WTC11 (cell line): ENCODE measurements at regions not wholly inside any gene's neighbourhood (a gene's known extent, or its start where the extent isn't known, plus 50 kb on each side); places are given as distances from the start of the nearest gene placed in this dataset.

Experiments
- ATAC-seq: fragments of 200-7000 bp; cut with Tn5 transposase; 2 replicates; pipeline ENCODE4 v1.10.0; 2021; ENCODE audit warnings: mild to moderate bottlenecking, moderate library complexity
- CTCF ChIA-PET: fragments of 300-600 bp; sonication (Branson Sonifier 250); formaldehyde crosslinking; loops from one replicate; lab custom pipeline; 2021; ENCODE audit warnings: antibody characterized with exemption; lab: Charles Lee
- POLR2A ChIA-PET: fragments of 350-600 bp; sonication (Branson Sonifier 250); formaldehyde crosslinking; loops from one replicate; lab custom pipeline; 2021; ENCODE audit warnings: antibody characterized with exemption; lab: Charles Lee
- DNase-seq: peaks from one replicate; pipeline ENCODE4 v3.0.0; 2021; ENCODE audit warnings: low spot score
- H3K27ac Mint-ChIP-seq: 2 replicates; pipeline ENCODE4 v1.8.0; 2021; ENCODE audit warnings: mixed read lengths
- H3K27me3 Mint-ChIP-seq: 2 replicates; pipeline ENCODE4 v1.8.0; 2021; ENCODE audit warnings: low read depth, mild to moderate bottlenecking, moderate library complexity, mixed read lengths
- H3K36me3 Mint-ChIP-seq: 2 replicates; pipeline ENCODE4 v1.8.0; 2021; ENCODE audit warnings: mixed read lengths
- H3K4me1 Mint-ChIP-seq: 2 replicates; pipeline ENCODE4 v1.8.0; 2022; ENCODE audit warnings: mixed read lengths
- H3K4me3 Mint-ChIP-seq: 2 replicates; pipeline ENCODE4 v1.8.0; 2021; ENCODE audit warnings: mild to moderate bottlenecking, moderate library complexity, mixed read lengths
- H3K9me3 Mint-ChIP-seq: 2 replicates; pipeline ENCODE4 v1.8.0; 2021; ENCODE audit warnings: mixed read lengths
- ARID4B ChIP-seq: sonication (generic); formaldehyde crosslinking; IDR thresholded peaks from 2 replicates; pipeline ENCODE4 v1.8.0; 2023; ENCODE audit warnings: missing genetic modification reagents, mild to moderate bottlenecking, borderline replicate concordance
- ATF1 ChIP-seq: sonication (generic); formaldehyde crosslinking; IDR thresholded peaks from 2 replicates; pipeline ENCODE4 v1.8.1; 2023; ENCODE audit warnings: mild to moderate bottlenecking, moderate library complexity, missing genetic modification reagents
- CREB1 ChIP-seq: sonication (generic); formaldehyde crosslinking; IDR thresholded peaks from 2 replicates; pipeline ENCODE4 v1.8.0; 2023; ENCODE audit warnings: mild to moderate bottlenecking, missing genetic modification reagents
- ELF4 ChIP-seq: sonication (generic); formaldehyde crosslinking; IDR thresholded peaks from 2 replicates; pipeline ENCODE4 v1.8.1; 2022; ENCODE audit warnings: low read depth, mild to moderate bottlenecking, moderate library complexity, missing genetic modification reagents
- FOXJ3 ChIP-seq: sonication (generic); formaldehyde crosslinking; IDR thresholded peaks from 2 replicates; pipeline ENCODE4 v1.9.0; 2021; ENCODE audit warnings: missing genetic modification reagents, mild to moderate bottlenecking, borderline replicate concordance
- GABPB1 ChIP-seq: sonication (generic); formaldehyde crosslinking; IDR thresholded peaks from 2 replicates; pipeline ENCODE4 v1.8.1; 2023; ENCODE audit warnings: mild to moderate bottlenecking, missing genetic modification reagents
- GTF2I ChIP-seq: fragments of 250-450 bp; sonication (Bioruptor Pico); conservative IDR thresholded peaks from 2 replicates; pipeline ENCODE4 v1.4.0; 2021; ENCODE audit warnings: mild to moderate bottlenecking
- HMGA2 ChIP-seq: fragments of 250-450 bp; sonication (Bioruptor Pico); IDR thresholded peaks from 2 replicates; pipeline ENCODE4 v1.4.0; 2021; ENCODE audit warnings: mild to moderate bottlenecking, moderate library complexity
- JAZF1 ChIP-seq: fragments of 250-450 bp; sonication (Bioruptor Pico); IDR thresholded peaks from 2 replicates; pipeline ENCODE4 v1.9.0; 2021; ENCODE audit warnings: moderate library complexity, mild to moderate bottlenecking, inconsistent platforms
- RELA ChIP-seq: sonication (generic); formaldehyde crosslinking; IDR thresholded peaks from 2 replicates; pipeline ENCODE4 v1.8.1; 2022; ENCODE audit warnings: missing genetic modification reagents, mild to moderate bottlenecking, borderline replicate concordance
- SMAD4 ChIP-seq: sonication (generic); formaldehyde crosslinking; IDR thresholded peaks from 2 replicates; pipeline ENCODE4 v1.8.0; 2022; ENCODE audit warnings: mild to moderate bottlenecking, missing genetic modification reagents
- ZBTB21 ChIP-seq: sonication (generic); formaldehyde crosslinking; IDR thresholded peaks from 2 replicates; pipeline ENCODE4 v1.8.1; 2023; ENCODE audit warnings: mild to moderate bottlenecking, missing genetic modification reagents, borderline replicate concordance
- ZNF263 ChIP-seq: sonication (generic); formaldehyde crosslinking; IDR thresholded peaks from 2 replicates; pipeline ENCODE4 v1.8.1; 2022; ENCODE audit warnings: low read depth, mild to moderate bottlenecking, moderate library complexity, missing genetic modification reagents
- ZNF512 ChIP-seq: sonication (generic); formaldehyde crosslinking; IDR thresholded peaks from 2 replicates; pipeline ENCODE4 v1.8.1; 2022; ENCODE audit warnings: missing genetic modification reagents, borderline replicate concordance
- ZNF671 ChIP-seq: fragments of 250-450 bp; sonication (Bioruptor Pico); IDR thresholded peaks from 2 replicates; pipeline ENCODE4 v1.8.0; 2021; ENCODE audit warnings: mild to moderate bottlenecking
- TF ChIP-seq, protein P1 (sequence below): fragments of 250-450 bp; sonication (Bioruptor Pico); conservative IDR thresholded peaks from 2 replicates; pipeline ENCODE4 v1.9.0; 2021; ENCODE audit warnings: mild to moderate bottlenecking
- TF ChIP-seq, protein P2 (sequence below): fragments of 250-450 bp; sonication (Bioruptor Pico); IDR thresholded peaks from 2 replicates; pipeline ENCODE4 v1.9.0; 2021; ENCODE audit warnings: mild to moderate bottlenecking
- TF ChIP-seq, protein P3 (sequence below): sonication (generic); formaldehyde crosslinking; IDR thresholded peaks from 2 replicates; pipeline ENCODE4 v1.8.0; 2022; ENCODE audit warnings: mild to moderate bottlenecking, missing genetic modification reagents
- TF ChIP-seq, protein P4 (sequence below): sonication (generic); formaldehyde crosslinking; IDR thresholded peaks from 2 replicates; pipeline ENCODE4 v1.8.1; 2023; ENCODE audit warnings: mild to moderate bottlenecking, missing genetic modification reagents

GRCh38 chr9:107577140-107577776, 87.7 kb upstream of the KLF4 start:
- H3K27ac Mint-ChIP-seq: no peak overlapping the region
- no peak overlapping the region for H3K4me3 Mint-ChIP-seq
- CTCF ChIA-PET: no interaction called here
- no peaks in the 10 kb centered on the region for H3K9me3 Mint-ChIP-seq
- no peak for ATAC-seq
- TF ChIP-seq, protein P1, sequence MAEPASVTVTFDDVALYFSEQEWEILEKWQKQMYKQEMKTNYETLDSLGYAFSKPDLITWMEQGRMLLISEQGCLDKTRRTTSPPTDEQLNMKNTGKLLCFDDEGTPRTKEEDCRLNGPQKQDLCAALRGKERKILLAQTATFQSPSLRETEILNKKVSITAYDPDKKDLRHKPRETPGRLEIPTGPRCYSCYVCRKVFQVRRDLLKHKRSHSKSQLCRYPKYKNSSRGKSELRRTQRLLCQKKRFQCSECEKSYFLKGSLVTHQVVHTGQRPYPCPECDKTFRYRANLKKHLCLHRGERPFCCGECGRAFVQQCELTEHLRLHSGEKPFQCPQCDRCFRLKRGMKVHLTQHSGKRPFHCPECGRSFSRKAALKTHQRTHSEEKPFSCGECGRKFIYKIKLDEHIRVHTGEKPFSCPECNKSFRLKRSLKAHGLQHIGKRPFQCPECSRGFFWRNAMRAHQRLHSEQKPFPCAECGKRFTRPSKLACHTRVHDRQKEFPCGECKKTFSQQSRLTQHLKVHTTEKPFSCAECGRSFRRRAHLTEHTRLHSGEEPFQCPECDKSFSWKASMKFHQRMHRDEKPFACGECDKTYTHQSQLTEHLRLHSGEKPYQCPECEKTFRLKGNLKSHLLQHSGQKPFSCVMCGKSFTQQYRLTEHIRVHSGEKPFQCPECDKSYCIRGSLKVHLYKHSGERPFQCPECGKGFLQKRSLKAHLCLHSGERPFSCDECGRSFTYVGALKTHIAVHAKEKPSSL (CRISPR knock-in tag): no peak
- TF ChIP-seq HMGA2 (CRISPR knock-in tag) (no peak), ELF4 (CRISPR knock-in tag) (no peak), ARID4B (CRISPR knock-in tag) (no peak), FOXJ3 (CRISPR knock-in tag) (no peak), ZNF512 (no peak), GTF2I (CRISPR knock-in tag) (no peak), ZNF671 (CRISPR knock-in tag) (no peak), ZBTB21 (no peak), CREB1 (CRISPR knock-in tag) (no peak), RELA (CRISPR knock-in tag) (no peak), ATF1 (CRISPR knock-in tag) (no peak), ZNF263 (CRISPR knock-in tag) (no peak), SMAD4 (no peak), GABPB1 (no peak), JAZF1 (CRISPR knock-in tag) (no peak)
- TF ChIP-seq, protein P2, sequence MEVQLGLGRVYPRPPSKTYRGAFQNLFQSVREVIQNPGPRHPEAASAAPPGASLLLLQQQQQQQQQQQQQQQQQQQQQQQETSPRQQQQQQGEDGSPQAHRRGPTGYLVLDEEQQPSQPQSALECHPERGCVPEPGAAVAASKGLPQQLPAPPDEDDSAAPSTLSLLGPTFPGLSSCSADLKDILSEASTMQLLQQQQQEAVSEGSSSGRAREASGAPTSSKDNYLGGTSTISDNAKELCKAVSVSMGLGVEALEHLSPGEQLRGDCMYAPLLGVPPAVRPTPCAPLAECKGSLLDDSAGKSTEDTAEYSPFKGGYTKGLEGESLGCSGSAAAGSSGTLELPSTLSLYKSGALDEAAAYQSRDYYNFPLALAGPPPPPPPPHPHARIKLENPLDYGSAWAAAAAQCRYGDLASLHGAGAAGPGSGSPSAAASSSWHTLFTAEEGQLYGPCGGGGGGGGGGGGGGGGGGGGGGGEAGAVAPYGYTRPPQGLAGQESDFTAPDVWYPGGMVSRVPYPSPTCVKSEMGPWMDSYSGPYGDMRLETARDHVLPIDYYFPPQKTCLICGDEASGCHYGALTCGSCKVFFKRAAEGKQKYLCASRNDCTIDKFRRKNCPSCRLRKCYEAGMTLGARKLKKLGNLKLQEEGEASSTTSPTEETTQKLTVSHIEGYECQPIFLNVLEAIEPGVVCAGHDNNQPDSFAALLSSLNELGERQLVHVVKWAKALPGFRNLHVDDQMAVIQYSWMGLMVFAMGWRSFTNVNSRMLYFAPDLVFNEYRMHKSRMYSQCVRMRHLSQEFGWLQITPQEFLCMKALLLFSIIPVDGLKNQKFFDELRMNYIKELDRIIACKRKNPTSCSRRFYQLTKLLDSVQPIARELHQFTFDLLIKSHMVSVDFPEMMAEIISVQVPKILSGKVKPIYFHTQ (CRISPR knock-in tag): no peak
- TF ChIP-seq, protein P3, sequence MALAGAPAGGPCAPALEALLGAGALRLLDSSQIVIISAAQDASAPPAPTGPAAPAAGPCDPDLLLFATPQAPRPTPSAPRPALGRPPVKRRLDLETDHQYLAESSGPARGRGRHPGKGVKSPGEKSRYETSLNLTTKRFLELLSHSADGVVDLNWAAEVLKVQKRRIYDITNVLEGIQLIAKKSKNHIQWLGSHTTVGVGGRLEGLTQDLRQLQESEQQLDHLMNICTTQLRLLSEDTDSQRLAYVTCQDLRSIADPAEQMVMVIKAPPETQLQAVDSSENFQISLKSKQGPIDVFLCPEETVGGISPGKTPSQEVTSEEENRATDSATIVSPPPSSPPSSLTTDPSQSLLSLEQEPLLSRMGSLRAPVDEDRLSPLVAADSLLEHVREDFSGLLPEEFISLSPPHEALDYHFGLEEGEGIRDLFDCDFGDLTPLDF: no peak
- TF ChIP-seq, protein P4, sequence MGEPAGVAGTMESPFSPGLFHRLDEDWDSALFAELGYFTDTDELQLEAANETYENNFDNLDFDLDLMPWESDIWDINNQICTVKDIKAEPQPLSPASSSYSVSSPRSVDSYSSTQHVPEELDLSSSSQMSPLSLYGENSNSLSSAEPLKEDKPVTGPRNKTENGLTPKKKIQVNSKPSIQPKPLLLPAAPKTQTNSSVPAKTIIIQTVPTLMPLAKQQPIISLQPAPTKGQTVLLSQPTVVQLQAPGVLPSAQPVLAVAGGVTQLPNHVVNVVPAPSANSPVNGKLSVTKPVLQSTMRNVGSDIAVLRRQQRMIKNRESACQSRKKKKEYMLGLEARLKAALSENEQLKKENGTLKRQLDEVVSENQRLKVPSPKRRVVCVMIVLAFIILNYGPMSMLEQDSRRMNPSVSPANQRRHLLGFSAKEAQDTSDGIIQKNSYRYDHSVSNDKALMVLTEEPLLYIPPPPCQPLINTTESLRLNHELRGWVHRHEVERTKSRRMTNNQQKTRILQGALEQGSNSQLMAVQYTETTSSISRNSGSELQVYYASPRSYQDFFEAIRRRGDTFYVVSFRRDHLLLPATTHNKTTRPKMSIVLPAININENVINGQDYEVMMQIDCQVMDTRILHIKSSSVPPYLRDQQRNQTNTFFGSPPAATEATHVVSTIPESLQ (CRISPR knock-in tag): no peak
- no peak for DNase-seq
- no peaks in the 10 kb centered on the region for H3K36me3 Mint-ChIP-seq
- no peaks in the 10 kb centered on the region for H3K4me1 Mint-ChIP-seq
- H3K27me3 Mint-ChIP-seq: no peaks in the 10 kb centered on the region
- POLR2A ChIA-PET: no interaction called here
